ENCODE measurements at regions not wholly inside any gene's neighbourhood (a gene's known extent, or its start where the extent isn't known, plus 50 kb on each side); places are given as distances from the start of the nearest gene placed in this dataset.

DNA sequence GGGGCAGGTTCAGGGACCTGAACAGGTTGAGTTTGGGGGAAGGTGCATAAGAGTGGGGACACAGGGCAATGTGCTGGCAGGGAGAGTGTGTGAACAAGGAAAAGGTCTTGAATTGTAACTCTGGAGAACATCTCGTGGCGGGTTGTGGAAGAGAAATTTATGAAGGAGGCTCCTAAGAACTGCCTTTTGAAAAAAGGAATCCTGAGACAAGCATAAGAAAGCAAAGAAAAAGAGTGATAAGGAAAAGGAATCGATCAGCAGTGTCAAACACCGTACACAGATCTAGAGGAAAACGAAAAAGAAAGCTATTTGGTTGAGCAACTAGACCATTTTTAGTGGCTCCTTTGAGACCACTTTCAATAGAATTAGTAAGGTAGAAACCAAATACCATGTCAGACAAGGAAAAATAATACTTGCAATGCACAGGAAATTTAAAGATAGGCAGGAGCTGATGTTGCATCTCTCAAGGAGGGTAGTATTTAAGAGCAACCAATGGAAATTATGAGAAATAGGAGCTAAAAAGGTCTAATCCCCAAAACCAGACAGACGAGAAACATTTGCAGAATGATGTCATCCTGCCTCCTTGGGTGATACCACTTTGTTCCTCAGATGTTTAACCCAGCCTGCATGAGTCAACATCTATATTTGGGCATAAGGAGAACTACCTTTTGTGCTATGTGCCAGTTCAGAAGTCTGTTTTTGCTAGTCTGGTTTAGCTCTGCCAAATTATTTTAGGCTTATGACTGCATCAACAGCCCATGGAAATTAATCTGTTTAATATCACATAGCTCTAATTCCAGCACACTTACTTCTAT lies 64.5 kb upstream of the STK38L start:
- DNase-seq: peak in 1 of 2 donors; percentile 59

DNA sequence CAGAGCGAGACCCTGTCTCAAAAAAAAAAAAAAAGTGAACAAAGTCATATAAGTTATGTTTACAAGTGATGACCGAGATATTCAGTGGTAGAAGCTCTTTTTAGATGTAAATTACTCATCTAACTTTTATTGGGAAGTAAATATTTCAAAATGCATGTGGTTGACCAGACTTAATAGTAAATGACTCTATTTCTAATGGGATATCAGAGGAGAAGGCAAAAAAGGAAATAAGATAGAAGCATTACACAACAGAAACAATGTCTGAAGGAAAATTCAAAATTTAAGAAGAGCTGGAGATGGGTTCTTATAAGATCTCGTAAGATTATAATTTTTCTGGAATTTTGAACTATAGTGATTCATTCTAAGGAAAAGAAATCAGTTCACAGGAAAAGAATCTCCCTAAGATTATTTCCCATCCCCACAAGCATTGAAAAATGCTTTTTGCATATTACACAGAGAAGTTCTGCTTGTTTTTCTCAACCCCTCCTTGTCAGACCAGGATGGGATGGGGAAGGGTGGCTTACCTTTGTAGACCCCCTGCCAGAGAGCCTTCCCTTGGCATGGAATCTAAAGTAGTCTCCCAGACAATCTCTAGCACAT lies 63.1 kb upstream of the STK38L start:
- DNase-seq: no peak

DNA sequence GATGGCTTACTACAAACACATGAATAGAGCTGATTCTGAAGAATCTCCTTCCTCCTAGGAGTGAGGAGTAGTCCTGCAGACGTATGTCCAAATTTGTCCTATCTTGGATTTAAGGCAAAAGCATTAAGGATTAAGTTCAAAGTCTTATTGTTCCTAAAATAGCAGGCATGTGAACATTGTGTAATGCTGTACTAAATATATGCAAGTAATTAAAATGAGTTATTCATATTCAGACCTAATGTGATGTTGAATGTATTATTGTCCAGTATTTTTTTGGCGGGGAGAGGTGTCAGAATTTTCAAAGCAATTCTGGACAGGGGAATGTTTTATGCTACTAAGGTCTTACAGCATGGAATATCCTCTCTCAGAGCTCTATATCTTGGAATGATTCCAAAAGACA lies 60.7 kb upstream of the STK38L start:
- DNase-seq: no peak

DNA sequence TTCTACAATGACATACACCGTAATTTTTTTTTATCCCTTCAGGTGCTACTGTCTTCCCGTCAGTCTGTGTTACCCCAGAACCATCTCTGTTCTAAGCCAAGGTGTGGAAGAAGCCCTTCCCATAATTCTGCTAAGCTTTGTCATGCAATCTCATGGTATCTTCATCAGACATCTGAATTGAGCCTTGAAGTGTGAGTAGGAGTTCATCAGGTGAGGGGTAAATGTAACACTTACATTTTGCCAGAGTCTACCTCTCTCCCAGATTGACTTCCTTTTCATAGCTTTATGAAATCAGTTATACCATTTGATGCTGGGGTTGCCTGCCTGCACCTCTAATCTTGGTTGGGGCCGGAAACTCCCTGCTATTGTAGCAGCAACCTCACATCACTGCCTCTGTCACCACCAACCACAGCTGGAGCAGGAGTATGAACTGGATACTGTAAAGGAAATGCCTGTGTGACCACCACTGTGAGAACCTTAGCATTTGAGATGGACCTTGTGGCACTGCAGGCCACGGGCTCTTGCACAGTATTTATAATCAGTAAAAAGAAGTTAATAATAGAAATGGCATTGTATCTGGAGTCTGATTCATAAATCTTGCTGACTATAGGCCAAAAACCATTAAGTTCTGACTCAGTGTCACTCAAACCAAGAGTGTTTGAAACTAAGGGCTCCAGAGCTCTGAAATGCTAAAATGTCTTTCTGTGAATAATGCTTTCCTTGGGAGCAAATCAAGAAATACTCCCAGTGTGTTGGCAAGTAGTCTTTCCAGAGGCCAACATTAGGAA lies 58.7 kb upstream of the STK38L start:
- no peak for DNase-seq

DNA sequence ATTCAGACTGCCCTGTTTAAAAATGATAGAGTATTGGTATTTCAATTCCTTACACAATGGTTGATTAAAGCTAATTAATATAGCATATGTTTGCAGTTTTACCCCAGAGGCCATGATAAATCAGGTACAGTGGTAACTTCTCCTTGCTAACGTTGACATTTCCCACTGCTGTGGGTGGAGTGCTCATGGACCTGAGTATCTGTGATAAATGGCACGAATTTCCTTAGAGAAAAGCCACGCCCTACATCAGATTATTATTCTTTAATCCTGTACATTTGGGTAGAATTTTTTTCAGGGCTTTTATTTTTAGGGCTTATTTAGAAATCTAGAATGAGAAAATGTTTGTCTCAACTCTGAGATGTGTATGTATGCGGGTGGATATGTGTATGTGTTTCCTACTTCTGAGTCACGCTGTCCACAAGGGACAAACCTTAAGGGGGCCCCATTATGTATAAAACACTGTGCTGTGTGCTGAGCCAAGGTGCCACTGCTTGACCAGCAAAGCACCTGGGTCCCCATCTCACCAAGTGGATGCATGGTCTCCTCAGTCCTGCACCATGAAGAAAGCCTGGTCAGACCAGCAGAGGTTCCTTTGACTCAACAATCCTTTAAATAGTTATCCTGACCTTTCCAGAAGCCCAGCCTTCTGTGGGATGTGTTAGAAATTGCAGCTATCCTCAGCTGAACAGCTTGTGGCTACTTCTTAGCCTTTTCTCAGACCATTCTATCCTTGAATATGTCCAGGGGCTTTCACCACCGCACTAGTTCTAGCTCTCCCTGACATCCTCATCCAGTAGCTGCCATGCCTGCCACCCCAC lies 57.9 kb upstream of the STK38L start:
- no peak for DNase-seq

DNA sequence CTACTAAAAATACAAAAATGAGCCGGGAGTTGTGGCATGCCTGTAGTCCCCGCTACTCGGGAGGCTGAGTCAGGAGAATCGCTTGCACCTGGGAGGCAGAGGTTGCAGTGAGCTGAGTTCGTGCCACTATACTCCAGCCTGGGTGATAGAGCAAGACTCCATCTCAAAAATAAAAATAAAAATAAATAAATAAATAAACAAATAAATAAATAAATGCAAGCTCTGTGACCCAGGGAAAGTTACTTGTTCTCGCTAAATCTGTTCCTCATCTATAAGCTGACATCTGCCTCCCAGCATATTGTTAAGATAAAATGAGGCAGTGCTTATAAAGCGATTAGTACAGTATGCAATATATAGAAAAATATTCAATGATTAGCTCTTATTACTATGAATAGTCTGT lies 56.4 kb upstream of the STK38L start:
- DNase-seq: no peak

DNA sequence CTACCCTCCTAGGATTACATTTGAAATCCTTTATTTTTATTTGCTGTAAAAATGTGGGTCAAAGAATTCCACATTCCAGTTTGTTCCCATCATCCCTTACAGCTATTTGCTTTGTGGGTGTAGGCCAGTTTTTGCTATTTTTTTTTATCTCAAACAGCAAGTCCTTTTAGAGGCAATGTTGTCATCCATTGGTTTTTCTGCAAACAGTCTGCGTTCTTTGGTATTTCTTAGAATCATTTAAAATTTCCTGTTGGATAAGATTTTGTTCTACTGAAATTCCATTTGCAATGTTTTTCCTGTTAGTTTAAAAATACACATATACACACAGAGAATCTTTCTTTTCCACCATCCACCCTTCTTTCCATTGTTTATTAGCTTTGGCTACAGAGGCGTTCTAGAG lies 53.3 kb upstream of the STK38L start:
- no peak for DNase-seq

DNA sequence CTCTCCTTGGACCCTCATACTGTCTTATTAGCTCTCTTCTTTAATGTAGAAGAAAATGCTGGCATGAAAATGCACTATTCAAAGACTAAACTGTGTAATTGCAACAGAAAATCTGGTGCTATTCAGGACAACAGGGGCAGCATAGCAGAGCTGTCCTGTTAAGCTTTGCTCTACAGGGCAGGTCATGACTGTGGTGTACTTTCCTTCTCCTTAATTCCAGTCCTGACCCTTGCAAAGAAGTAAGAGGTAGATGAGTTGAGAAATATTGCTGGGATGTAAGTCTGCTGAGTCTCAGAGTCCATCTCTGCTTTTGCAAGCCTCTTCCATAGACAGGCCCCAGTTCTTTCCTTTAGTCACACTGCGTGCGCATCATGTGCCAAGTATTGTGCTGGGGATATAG lies 52.6 kb upstream of the STK38L start:
- DNase-seq: no peak

DNA sequence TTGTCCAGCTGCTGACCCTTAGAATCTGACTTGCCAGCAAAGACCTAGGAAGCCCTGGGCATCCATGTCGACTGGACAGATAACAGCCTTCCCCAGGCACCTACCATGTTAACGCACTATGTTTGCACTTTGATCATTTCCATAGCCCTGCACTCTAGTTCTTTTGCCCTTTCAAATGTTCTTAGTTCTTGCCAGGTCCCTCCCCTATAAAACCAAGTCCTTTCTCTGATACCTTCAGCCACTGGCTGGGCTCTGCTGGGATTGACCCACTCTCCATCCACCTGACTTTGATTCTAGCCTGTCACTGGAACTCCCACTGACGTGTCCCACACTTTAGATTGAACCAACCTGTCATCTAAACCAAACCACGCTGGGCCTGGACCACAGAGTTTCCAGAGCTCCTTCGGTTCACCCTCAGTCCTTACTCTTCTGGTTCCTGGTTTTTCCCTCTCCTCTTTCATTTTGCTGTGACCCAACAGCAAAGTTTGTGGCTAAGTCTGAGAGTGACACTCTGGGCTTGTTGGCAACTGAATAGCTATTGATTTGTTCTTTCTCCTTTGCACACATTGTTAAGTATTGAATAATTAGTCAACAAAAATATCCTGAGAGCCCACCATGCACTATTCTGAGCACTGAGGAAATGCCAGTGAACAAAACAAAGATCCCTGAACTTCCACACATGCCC lies 51.8 kb upstream of the STK38L start:
- no peak for DNase-seq

DNA sequence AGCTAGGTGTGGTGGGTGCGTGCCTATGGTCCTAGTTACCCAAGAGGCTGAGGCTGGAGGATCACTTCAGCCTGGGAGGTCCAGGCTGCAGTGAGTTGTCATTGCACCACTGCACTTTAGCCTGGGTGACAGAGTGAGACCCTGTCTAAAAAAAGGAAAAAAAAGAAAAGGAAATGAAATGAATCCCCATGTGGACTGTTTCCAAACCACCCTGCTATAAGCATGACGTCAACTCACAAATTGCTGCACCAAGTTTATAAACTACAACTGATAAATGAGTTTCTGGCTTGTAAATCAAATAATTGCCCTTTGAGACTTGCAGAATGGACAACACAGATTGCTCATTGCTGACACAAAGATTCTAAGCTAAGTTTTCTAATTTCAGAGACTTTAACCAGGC lies 51.0 kb upstream of the STK38L start:
- DNase-seq: no peak

DNA sequence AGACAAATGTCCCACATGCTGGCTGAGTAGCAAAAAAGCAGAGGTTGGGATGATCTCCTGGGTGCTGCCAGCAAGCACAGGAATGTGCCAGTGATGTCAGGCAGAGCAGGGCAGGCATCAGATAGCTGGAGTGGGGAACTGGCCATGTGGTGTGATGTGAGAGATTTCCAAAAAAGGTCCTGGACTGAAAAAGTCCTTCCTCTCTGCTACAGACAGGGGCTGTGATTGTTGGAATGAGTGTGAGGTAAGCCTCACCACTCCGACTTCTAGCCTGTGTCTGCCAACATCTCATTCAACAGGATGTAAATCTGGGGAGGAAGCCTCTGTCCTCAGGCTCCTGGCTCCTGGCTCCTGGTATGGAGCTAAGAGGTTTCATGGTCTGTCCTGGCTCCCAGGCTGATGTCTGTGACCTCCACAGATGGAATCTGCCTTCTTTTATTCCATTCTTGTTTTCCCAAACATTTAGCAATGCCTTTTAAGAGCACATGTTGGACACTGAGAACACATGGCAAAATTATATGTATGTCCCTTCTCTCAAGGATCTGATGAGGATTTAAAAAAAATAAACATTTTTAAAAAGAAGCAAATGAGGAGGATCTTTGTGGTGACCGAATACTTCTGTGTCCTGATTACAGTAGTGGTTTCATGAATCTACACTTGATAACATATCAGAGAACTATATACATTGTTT lies 50.1 kb upstream of the STK38L start:
- no peak for DNase-seq

Data from hippocampal formation (tissue), 2 donors.